GM23248 (cell line): ENCODE measurements at regions not wholly inside any gene's neighbourhood (a gene's known extent, or its start where the extent isn't known, plus 50 kb on each side); places are given as distances from the start of the nearest gene placed in this dataset.

Experiments used
- DNase-seq: peaks from one replicate; pipeline ENCODE4 v3.0.0-alpha.2; 2015
- H2AFZ ChIP-seq: fragments of 200-600 bp; sonication (generic); 2 replicates; pipeline ENCODE4 v1.6.1; 2016; ENCODE audit warnings: antibody characterized with exemption
- H3F3A ChIP-seq: fragments of 200-600 bp; sonication (generic); 2 replicates; pipeline ENCODE4 v1.6.1; 2016; ENCODE audit warnings: mild to moderate bottlenecking, antibody characterized with exemption, mixed run types; ENCODE audit not compliant: insufficient read depth
- H3K27ac ChIP-seq: fragments of 200-600 bp; sonication (generic); 2 replicates; pipeline ENCODE4 v1.5.1; 2016; ENCODE audit warnings: mild to moderate bottlenecking
- H3K27me3 ChIP-seq: fragments of 200-600 bp; sonication (generic); replicated peaks from 2 replicates; pipeline ENCODE4 v1.6.1; 2016; ENCODE audit warnings: mild to moderate bottlenecking; ENCODE audit not compliant: insufficient read depth
- H3K36me3 ChIP-seq: fragments of 200-600 bp; sonication (generic); 2 replicates; pipeline ENCODE4 v1.6.1; 2016; ENCODE audit warnings: low read depth, mild to moderate bottlenecking
- H3K4me1 ChIP-seq: fragments of 200-600 bp; sonication (generic); 2 replicates; pipeline ENCODE4 v1.6.1; 2016; ENCODE audit warnings: mild to moderate bottlenecking; ENCODE audit not compliant: insufficient read depth
- H3K4me2 ChIP-seq: fragments of 200-600 bp; sonication (generic); one replicate; pipeline ENCODE4 v1.6.1; 2016; ENCODE audit warnings: mild to moderate bottlenecking; ENCODE audit not compliant: unreplicated experiment
- H3K4me3 ChIP-seq: fragments of 200-600 bp; sonication (generic); 2 replicates; pipeline ENCODE4 v1.5.1; 2016; ENCODE audit warnings: mild to moderate bottlenecking
- H3K79me2 ChIP-seq: fragments of 200-600 bp; sonication (generic); 2 replicates; pipeline ENCODE4 v1.6.1; 2016; ENCODE audit warnings: mild to moderate bottlenecking; ENCODE audit not compliant: insufficient read depth
- H3K9ac ChIP-seq: fragments of 200-600 bp; sonication (generic); 2 replicates; pipeline ENCODE4 v1.6.1; 2016; ENCODE audit warnings: mild to moderate bottlenecking
- H3K9me2 ChIP-seq: fragments of 200-600 bp; sonication (generic); 2 replicates; pipeline ENCODE4 v1.6.1; 2016; ENCODE audit warnings: mixed run types, mild to moderate bottlenecking, moderate library complexity; ENCODE audit not compliant: insufficient read depth
- H3K9me3 ChIP-seq: fragments of 200-600 bp; sonication (generic); one replicate; pipeline ENCODE4 v1.6.1; 2017; ENCODE audit warnings: low read depth
- H4K20me1 ChIP-seq: fragments of 200-600 bp; sonication (generic); 2 replicates; pipeline ENCODE4 v1.6.0; 2016; ENCODE audit not compliant: insufficient read depth
- EZH2 ChIP-seq: fragments of 200-600 bp; sonication (generic); IDR thresholded peaks from 2 replicates; pipeline ENCODE4 v1.6.1; 2018; ENCODE audit warnings: antibody characterized with exemption, mild to moderate bottlenecking; ENCODE audit not compliant: insufficient read depth, poor library complexity, severe bottlenecking
- EZH2phosphoT487 ChIP-seq: fragments of 200-600 bp; sonication (generic); IDR thresholded peaks from 2 replicates; pipeline ENCODE4 v1.6.1; 2018; ENCODE audit warnings: antibody characterized with exemption, moderate library complexity, mild to moderate bottlenecking, low read depth; ENCODE audit not compliant: insufficient read depth
- WGBS, 2 experiments: methylation state at CpG; one replicate each; pipeline ENCODE4 v1.1.6; 2015 to 2017; ENCODE audit warnings: low lambda C conversion rate in 2 of 2, low coverage in 1 of 2; ENCODE audit errors: missing lambda C conversion rate in 2 of 2; 5-methylcytosine and 5-hydroxymethylcytosine counted together
- in situ Hi-C: fragments of 300-500 bp; cut with MboI; formaldehyde crosslinking; loops from 2 replicates; pipeline ENCODE4 v1.15.0; 2020

DNA sequence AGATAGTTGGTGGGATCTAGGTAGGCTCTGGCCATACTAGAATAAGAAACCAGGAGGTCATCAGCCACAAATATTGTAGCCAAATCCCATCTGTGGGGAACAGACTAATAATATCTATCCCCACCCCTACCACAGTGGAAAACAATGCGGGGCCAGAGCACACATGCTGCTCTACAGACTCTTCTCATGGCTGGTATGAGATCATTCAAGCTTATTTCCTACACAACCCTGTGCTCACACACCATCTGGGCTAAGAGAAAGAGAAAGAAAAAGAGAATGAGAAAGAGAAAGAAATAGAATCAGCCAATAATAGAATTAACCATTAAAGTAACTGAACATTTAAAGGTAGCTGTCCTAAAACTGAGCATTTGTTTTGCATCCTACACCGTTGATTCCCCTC, 1268.4 kb upstream of the SPRY2 start:
- Histone ChIP-seq H3K79me2 (no peaks in the 10 kb centered on the region), H2AFZ (no peak overlapping the region), H4K20me1 (no peaks in the 10 kb centered on the region), H3K27me3 (no peaks in the 10 kb centered on the region), H3K4me3 (no peak overlapping the region), H3K9me2 (no peaks in the 10 kb centered on the region), H3K9me3 (no peaks in the 10 kb centered on the region), H3F3A (no peaks in the 10 kb centered on the region), H3K9ac (no peak overlapping the region), H3K36me3 (no peaks in the 10 kb centered on the region), H3K4me1 (no peaks in the 10 kb centered on the region), H3K4me2 (no peak overlapping the region), H3K27ac (no peak overlapping the region)
- TF ChIP-seq EZH2 = no peak
- no peak for TF ChIP-seq EZH2phosphoT487
- in situ Hi-C loops = no loop called here
- WGBS, 2 experiments = 13 to 16% methylated on average over 2 of the region's 2 CpGs
- DNase-seq = no peak

DNA sequence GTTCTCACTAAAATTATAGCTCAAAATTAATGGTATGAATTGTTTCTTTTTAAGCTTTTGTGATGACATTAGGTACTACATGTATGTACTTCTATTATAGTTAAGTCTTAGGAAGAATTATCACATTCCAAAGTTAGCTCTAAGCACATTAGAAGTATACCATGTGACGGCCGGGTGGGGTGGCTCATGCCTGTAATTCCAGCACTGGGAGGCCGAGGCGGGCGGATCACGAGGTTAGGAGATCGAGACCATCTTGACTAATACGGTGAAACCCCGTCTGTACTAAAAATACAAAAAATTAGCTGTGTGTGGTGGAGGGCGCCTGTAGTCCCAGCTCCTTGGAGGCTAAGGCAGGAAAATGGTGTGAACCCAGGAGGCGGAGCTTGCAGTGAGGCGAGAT, 1265.1 kb upstream of the SPRY2 start:
- DNase-seq = no peak
- Histone ChIP-seq H3K9me2 (no peaks in the 10 kb centered on the region), H3K27ac (no peak overlapping the region), H3K4me1 (no peaks in the 10 kb centered on the region), H3K9me3 (no peaks in the 10 kb centered on the region), H3K4me2 (no peak overlapping the region), H3K36me3 (no peaks in the 10 kb centered on the region), H3K79me2 (no peaks in the 10 kb centered on the region), H4K20me1 (no peaks in the 10 kb centered on the region), H3K27me3 (no peaks in the 10 kb centered on the region), H3K4me3 (no peak overlapping the region), H3K9ac (no peak overlapping the region), H3F3A (no peaks in the 10 kb centered on the region), H2AFZ (no peak overlapping the region)
- WGBS, 2 experiments = 48 to 52% methylated on average over 12 of the region's 12 CpGs
- TF ChIP-seq EZH2phosphoT487 (no peak), EZH2 (no peak)
- in situ Hi-C loops = no loop called here

DNA sequence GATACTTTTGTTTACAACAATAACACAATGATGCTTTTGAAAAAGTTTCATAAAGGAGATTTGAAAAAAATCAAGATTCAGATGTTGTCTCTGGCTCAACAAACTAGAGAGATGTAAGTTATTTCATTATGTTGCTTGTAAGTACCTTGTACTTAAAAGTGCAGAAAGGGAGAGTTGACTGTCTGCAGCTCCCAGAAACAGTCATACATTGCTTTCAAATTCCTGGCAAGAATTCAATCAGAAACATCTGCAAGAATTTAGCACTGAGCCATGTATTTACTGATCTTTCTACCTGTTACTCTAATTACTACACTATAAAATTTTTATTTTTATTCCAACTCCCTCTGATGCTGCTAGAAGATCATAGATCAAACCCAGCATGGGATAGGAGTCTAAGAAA, 1261.3 kb upstream of the SPRY2 start:
- Histone ChIP-seq H3K27ac (no peak overlapping the region), H3K9me3 (no peaks in the 10 kb centered on the region), H3K36me3 (no peaks in the 10 kb centered on the region), H3K9ac (no peak overlapping the region), H3K79me2 (no peaks in the 10 kb centered on the region), H4K20me1 (no peaks in the 10 kb centered on the region), H3K4me3 (no peak overlapping the region), H3K9me2 (no peaks in the 10 kb centered on the region), H3K4me1 (no peaks in the 10 kb centered on the region), H2AFZ (no peak overlapping the region), H3K27me3 (no peaks in the 10 kb centered on the region), H3K4me2 (no peak overlapping the region), H3F3A (no peaks in the 10 kb centered on the region)
- TF ChIP-seq EZH2 (no peak), EZH2phosphoT487 (no peak)
- in situ Hi-C loops = no loop called here
- no peak for DNase-seq

DNA sequence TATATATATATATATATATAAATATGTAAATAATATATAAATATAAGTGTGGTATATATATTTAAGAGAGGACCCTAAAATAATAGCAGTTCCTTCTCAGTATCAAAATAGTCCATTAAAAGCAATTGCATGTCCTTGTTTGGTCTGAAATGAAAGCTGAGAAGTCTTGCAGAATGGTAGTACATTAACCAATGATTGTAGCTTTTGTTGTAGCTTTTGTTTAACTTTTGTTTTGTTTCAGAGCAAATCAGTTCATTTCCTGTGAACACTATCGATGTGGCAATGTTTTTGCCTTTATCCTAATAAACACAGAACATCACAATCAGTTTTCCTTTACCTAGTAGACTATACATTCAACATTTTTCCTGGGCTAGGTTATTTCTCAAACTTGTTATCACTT, 1256.2 kb upstream of the SPRY2 start:
- no peaks in the 10 kb centered on the region for H3F3A ChIP-seq
- H3K27me3 ChIP-seq = no peaks in the 10 kb centered on the region
- no peak overlapping the region for H3K4me3 ChIP-seq
- in situ Hi-C loops = no loop called here
- DNase-seq = no peak
- H3K4me2 ChIP-seq = no peak overlapping the region
- no peaks in the 10 kb centered on the region for H4K20me1 ChIP-seq
- H3K9ac ChIP-seq = no peak overlapping the region
- H3K36me3 ChIP-seq = no peaks in the 10 kb centered on the region
- no peak overlapping the region for H2AFZ ChIP-seq
- no peak overlapping the region for H3K27ac ChIP-seq
- no peaks in the 10 kb centered on the region for H3K79me2 ChIP-seq
- no peaks in the 10 kb centered on the region for H3K9me3 ChIP-seq
- WGBS, 2 experiments = 0 to 3% methylated on average over 1 of the region's 1 CpG
- no peaks in the 10 kb centered on the region for H3K9me2 ChIP-seq
- TF ChIP-seq EZH2 = no peak
- TF ChIP-seq EZH2phosphoT487 = no peak
- no peaks in the 10 kb centered on the region for H3K4me1 ChIP-seq

DNA sequence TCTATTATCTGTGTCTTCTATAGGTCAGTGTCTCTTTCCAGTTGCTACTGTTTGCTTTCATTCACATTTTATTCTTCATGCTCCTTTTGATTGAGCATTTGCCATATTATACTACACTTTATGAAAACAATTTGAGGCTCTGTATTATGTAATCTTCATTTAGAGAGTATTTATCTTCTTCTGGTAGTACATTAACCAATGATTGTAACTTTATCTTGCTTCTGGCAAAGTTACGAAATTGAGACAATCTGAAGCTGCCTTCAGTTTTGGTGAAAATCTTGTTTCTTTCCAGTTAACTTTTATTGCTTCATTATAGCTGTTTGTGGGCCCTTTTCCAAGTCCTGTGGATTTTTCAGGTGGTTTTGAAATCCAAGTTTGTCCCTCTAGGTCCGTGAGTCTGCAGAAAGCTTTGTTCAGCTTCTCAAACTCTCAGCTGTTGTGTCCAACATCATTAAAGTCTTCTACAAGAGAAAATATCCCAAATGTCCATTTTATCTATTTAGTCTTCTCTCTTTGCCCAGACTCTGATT, 1255.4 kb upstream of the SPRY2 start:
- Histone ChIP-seq H3K9ac (no peak overlapping the region), H3K27ac (no peak overlapping the region), H2AFZ (no peak overlapping the region), H3K27me3 (no peaks in the 10 kb centered on the region), H4K20me1 (no peaks in the 10 kb centered on the region), H3K4me2 (no peak overlapping the region), H3F3A (no peaks in the 10 kb centered on the region), H3K4me1 (no peaks in the 10 kb centered on the region), H3K4me3 (no peak overlapping the region), H3K9me2 (no peaks in the 10 kb centered on the region), H3K36me3 (no peaks in the 10 kb centered on the region), H3K79me2 (no peaks in the 10 kb centered on the region), H3K9me3 (no peaks in the 10 kb centered on the region)
- in situ Hi-C loops = no loop called here
- TF ChIP-seq EZH2 (no peak), EZH2phosphoT487 (no peak)
- no peak for DNase-seq
- 0 to 7% methylated on average over 2 of the region's 2 CpGs for WGBS, 2 experiments
